ENCODE measurements at regions not wholly inside any gene's neighbourhood (a gene's known extent, or its start where the extent isn't known, plus 50 kb on each side); places are given as distances from the start of the nearest gene placed in this dataset.

- no peak for TF ChIP-seq CTCF (IDR thresholded peaks at IDR 0.05)
- DNase-seq: peak in 1 of 3 donors; percentile 19
- Histone ChIP-seq H2AFZ (ENCODE audit: insufficient read depth, low read depth, low read length, poor library complexity, severe bottlenecking) (peak overlapping the region; percentile 17), H3K79me2 (ENCODE audit: insufficient read depth, low read length) (no peaks in the 10 kb centered on the region), H3K4me2 (replicated peaks; ENCODE audit: extremely low read depth, low read length, poor library complexity, severe bottlenecking) (no peak overlapping the region), H3K27me3 (ENCODE audit: control insufficient read depth in 2 of 2, insufficient read depth in 2 of 2, low read length in 2 of 2) (no peaks in the 10 kb centered on the region), H3K4me3 (replicated peaks in 1 of 3; ENCODE audit: low read depth in 2 of 3, low read length in 3 of 3) (no peak overlapping the region), H3K27ac (ENCODE audit: low read depth in 1 of 2, low read length in 2 of 2) (no peak overlapping the region), H3K36me3 (replicated peaks in 1 of 2; ENCODE audit: control insufficient read depth in 1 of 2, insufficient read depth in 2 of 2, low read length in 2 of 2) (no peaks in the 10 kb centered on the region), H3K9me3 (replicated peaks in 1 of 2; ENCODE audit: control insufficient read depth in 1 of 2, insufficient read depth in 1 of 2, low read length in 2 of 2) (no peaks in the 10 kb centered on the region), H3K9ac (ENCODE audit: insufficient read depth, low read length, poor library complexity, severe bottlenecking) (peak overlapping the region; percentile 11), H3K4me1 (ENCODE audit: control insufficient read depth in 1 of 2, insufficient read depth in 2 of 2, low read length in 2 of 2) (peaks cover 47 to 55% of the 10 kb centered on the region in 2 donors), H4K20me1 (ENCODE audit: insufficient read depth, low read length) (no peaks in the 10 kb centered on the region)
- intact Hi-C loops (cut with micrococcal nuclease): no loop called here
- Mint-ChIP-seq H3K4me3 (no peak overlapping the region), H3K27ac (no peak overlapping the region), H3K27me3 (ENCODE audit: low read depth in 3 of 3) (peaks cover 0 to 3% (median 0%) of the 10 kb centered on the region in 3 donors), H3K36me3 (peaks cover 0 to 2% of the 10 kb centered on the region in 2 donors), H3K4me1 (peaks cover 51% of the 10 kb centered on the region), H3K9me3 (peaks cover 0 to 2% (median 0%) of the 10 kb centered on the region in 7 donors)
- 50% methylated on average over 2 of the region's 4 CpGs for WGBS (ENCODE audit: insufficient coverage)
Measured at GRCh38 chr10:42975005-42975493, 101.8 kb upstream of the RET start.

GRCh38 chr10:42975558-42976340, 101.1 kb upstream of the RET start:
- no peak for DNase-seq
- Histone ChIP-seq H3K9me3 (replicated peaks in 1 of 2; ENCODE audit: control insufficient read depth in 1 of 2, insufficient read depth in 1 of 2, low read length in 2 of 2) (no peaks in the 10 kb centered on the region), H3K4me1 (ENCODE audit: control insufficient read depth in 1 of 2, insufficient read depth in 2 of 2, low read length in 2 of 2) (peaks cover 41 to 49% of the 10 kb centered on the region in 2 donors), H2AFZ (ENCODE audit: insufficient read depth, low read depth, low read length, poor library complexity, severe bottlenecking) (peak overlapping the region; percentile 17), H3K9ac (ENCODE audit: insufficient read depth, low read length, poor library complexity, severe bottlenecking) (no peak overlapping the region), H3K27me3 (ENCODE audit: control insufficient read depth in 2 of 2, insufficient read depth in 2 of 2, low read length in 2 of 2) (no peaks in the 10 kb centered on the region), H3K4me3 (replicated peaks in 1 of 3; ENCODE audit: low read depth in 2 of 3, low read length in 3 of 3) (no peak overlapping the region), H3K79me2 (ENCODE audit: insufficient read depth, low read length) (no peaks in the 10 kb centered on the region), H3K36me3 (replicated peaks in 1 of 2; ENCODE audit: control insufficient read depth in 1 of 2, insufficient read depth in 2 of 2, low read length in 2 of 2) (no peaks in the 10 kb centered on the region), H3K4me2 (replicated peaks; ENCODE audit: extremely low read depth, low read length, poor library complexity, severe bottlenecking) (no peak overlapping the region), H4K20me1 (ENCODE audit: insufficient read depth, low read length) (no peaks in the 10 kb centered on the region), H3K27ac (ENCODE audit: low read depth in 1 of 2, low read length in 2 of 2) (no peak overlapping the region)
- H3K27me3 Mint-ChIP-seq (ENCODE audit: low read depth in 3 of 3): peaks cover 0 to 3% (median 0%) of the 10 kb centered on the region in 3 donors
- intact Hi-C loops (cut with micrococcal nuclease): no loop called here
- H3K9me3 Mint-ChIP-seq: peaks cover 0 to 2% (median 0%) of the 10 kb centered on the region in 7 donors
- H3K4me3 Mint-ChIP-seq: no peak overlapping the region
- peaks cover 46% of the 10 kb centered on the region for H3K4me1 Mint-ChIP-seq
- H3K36me3 Mint-ChIP-seq: peaks cover 0 to 2% of the 10 kb centered on the region in 2 donors
- H3K27ac Mint-ChIP-seq: no peak overlapping the region
- TF ChIP-seq CTCF (IDR thresholded peaks at IDR 0.05): no peak
- WGBS (ENCODE audit: insufficient coverage): 89% methylated on average over 12 of the region's 21 CpGs
